ENCODE measurements at regions not wholly inside any gene's neighbourhood (a gene's known extent, or its start where the extent isn't known, plus 50 kb on each side); places are given as distances from the start of the nearest gene placed in this dataset.

GRCh38 chr11:32232516-32232915, 141.6 kb downstream of the RCN1 start (continued):
- TF ChIP-seq, protein P1, sequence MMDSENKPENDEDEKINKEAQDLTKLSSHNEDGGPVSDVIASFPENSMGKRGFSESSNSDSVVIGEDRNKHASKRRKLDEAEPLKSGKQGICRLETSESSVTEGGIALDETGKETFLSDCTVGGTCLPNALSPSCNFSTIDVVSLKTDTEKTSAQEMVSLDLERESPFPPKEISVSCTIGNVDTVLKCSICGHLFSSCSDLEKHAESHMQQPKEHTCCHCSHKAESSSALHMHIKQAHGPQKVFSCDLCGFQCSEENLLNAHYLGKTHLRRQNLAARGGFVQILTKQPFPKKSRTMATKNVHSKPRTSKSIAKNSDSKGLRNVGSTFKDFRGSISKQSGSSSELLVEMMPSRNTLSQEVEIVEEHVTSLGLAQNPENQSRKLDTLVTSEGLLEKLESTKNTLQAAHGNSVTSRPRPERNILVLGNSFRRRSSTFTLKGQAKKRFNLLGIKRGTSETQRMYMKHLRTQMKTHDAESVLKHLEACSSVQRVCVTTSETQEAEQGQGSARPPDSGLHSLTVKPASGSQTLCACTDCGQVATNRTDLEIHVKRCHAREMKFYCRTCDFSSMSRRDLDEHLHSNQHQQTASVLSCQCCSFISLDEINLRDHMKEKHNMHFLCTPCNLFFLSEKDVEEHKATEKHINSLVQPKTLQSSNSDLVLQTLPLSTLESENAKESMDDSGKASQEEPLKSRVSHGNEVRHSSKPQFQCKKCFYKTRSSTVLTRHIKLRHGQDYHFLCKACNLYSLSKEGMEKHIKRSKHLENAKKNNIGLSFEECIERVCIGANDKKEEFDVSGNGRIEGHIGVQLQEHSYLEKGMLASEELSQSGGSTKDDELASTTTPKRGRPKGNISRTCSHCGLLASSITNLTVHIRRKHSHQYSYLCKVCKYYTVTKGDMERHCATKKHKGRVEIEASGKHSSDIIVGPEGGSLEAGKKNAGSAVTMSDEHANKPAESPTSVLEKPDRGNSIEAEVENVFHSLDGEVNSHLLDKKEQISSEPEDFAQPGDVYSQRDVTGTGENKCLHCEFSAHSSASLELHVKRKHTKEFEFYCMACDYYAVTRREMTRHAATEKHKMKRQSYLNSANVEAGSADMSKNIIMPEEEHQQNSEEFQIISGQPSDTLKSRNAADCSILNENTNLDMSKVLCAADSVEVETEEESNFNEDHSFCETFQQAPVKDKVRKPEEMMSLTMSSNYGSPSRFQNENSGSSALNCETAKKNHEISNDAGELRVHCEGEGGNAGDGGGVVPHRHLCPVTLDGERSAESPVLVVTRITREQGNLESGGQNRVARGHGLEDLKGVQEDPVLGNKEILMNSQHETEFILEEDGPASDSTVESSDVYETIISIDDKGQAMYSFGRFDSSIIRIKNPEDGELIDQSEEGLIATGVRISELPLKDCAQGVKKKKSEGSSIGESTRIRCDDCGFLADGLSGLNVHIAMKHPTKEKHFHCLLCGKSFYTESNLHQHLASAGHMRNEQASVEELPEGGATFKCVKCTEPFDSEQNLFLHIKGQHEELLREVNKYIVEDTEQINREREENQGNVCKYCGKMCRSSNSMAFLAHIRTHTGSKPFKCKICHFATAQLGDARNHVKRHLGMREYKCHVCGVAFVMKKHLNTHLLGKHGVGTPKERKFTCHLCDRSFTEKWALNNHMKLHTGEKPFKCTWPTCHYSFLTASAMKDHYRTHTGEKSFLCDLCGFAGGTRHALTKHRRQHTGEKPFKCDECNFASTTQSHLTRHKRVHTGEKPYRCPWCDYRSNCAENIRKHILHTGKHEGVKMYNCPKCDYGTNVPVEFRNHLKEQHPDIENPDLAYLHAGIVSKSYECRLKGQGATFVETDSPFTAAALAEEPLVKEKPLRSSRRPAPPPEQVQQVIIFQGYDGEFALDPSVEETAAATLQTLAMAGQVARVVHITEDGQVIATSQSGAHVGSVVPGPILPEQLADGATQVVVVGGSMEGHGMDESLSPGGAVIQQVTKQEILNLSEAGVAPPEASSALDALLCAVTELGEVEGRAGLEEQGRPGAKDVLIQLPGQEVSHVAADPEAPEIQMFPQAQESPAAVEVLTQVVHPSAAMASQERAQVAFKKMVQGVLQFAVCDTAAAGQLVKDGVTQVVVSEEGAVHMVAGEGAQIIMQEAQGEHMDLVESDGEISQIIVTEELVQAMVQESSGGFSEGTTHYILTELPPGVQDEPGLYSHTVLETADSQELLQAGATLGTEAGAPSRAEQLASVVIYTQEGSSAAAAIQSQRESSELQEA (IDR thresholded peaks at IDR 0.05; ENCODE audit: low read depth) = no peak
- no peak for TF ChIP-seq TRIM24 (IDR thresholded peaks at IDR 0.05)
- TF ChIP-seq POLR3G (IDR thresholded peaks at IDR 0.05; ENCODE audit: extremely low read depth, insufficient read length, insufficient replicate concordance) = no peak
- no peak for TF ChIP-seq THRB (CRISPR knock-in tag; conservative IDR thresholded peaks at IDR 0.05)
- TF ChIP-seq ZBED1 (IDR thresholded peaks at IDR 0.05) = no peak
- TF ChIP-seq DNMT1 (IDR thresholded peaks at IDR 0.05) = no peak
- no peak for TF ChIP-seq IRF9 (tag; IDR thresholded peaks at IDR 0.05)
- TF ChIP-seq, protein P2, sequence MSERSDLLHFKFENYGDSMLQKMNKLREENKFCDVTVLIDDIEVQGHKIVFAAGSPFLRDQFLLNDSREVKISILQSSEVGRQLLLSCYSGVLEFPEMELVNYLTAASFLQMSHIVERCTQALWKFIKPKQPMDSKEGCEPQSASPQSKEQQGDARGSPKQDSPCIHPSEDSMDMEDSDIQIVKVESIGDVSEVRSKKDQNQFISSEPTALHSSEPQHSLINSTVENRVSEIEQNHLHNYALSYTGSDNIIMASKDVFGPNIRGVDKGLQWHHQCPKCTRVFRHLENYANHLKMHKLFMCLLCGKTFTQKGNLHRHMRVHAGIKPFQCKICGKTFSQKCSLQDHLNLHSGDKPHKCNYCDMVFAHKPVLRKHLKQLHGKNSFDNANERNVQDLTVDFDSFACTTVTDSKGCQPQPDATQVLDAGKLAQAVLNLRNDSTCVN (CRISPR knock-in tag; IDR thresholded peaks at IDR 0.05) = no peak

Measured in K562 (cell line).